HuH-7 (cell line): ENCODE measurements at regions not wholly inside any gene's neighbourhood (a gene's known extent, or its start where the extent isn't known, plus 50 kb on each side); places are given as distances from the start of the nearest gene placed in this dataset.
"Not testable (repeated sequence)": the region's sequence is repeated elsewhere in the genome, so short reads cannot be mapped to it uniquely, and the experiment has no call there.

Experiments
- DNase-seq: peaks from one replicate; pipeline ENCODE4 v3.0.0; 2011; ENCODE audit warnings: low spot score

GRCh38 chr5:74402553-74402952, 238.0 kb downstream of the ENC1 start:
- DNase-seq, result no peak

GRCh38 chr5:74401946-74402320, 238.6 kb downstream of the ENC1 start:
- no peak for DNase-seq

- no peak for DNase-seq
Observed at GRCh38 chr5:74401281-74401945, 239.1 kb downstream of the ENC1 start.

- DNase-seq, result no peak
Observed at GRCh38 chr5:74400067-74400466, 240.5 kb downstream of the ENC1 start.

GRCh38 chr5:74396913-74397622, 243.5 kb downstream of the ENC1 start:
- DNase-seq, result no peak

- DNase-seq, result peak; percentile 11
Observed at GRCh38 chr5:74394916-74395880, 245.3 kb downstream of the ENC1 start.

- DNase-seq, result peak; percentile 19
Observed at GRCh38 chr5:74394528-74394915, 246.0 kb downstream of the ENC1 start.

GRCh38 chr5:74393943-74394342, 246.6 kb downstream of the ENC1 start:
- DNase-seq, result no peak

GRCh38 chr5:74392711-74393351, 247.7 kb downstream of the ENC1 start:
- DNase-seq, result no peak

- DNase-seq, result no peak
Observed at GRCh38 chr5:74391410-74391809, 249.1 kb downstream of the ENC1 start.

- DNase-seq, result no peak
Observed at GRCh38 chr5:74390822-74391221, 249.7 kb downstream of the ENC1 start.

GRCh38 chr5:74390306-74390637, 250.3 kb downstream of the ENC1 start:
- DNase-seq, result no peak

- DNase-seq, result no peak
Observed at GRCh38 chr5:74389531-74390305, 250.8 kb downstream of the ENC1 start.

GRCh38 chr5:74388411-74388810, 252.1 kb downstream of the ENC1 start:
- DNase-seq, result not testable (repeated sequence)

- DNase-seq, result no peak
Observed at GRCh38 chr5:74386571-74387334, 253.8 kb downstream of the ENC1 start.

- DNase-seq, result no peak
Observed at GRCh38 chr5:74384851-74385250, 255.7 kb downstream of the ENC1 start.

GRCh38 chr5:74382987-74383593, 257.4 kb downstream of the ENC1 start:
- DNase-seq, result no peak

GRCh38 chr5:74382123-74382855, 258.2 kb downstream of the ENC1 start:
- DNase-seq, result no peak

GRCh38 chr5:74380193-74380592, 260.3 kb downstream of the ENC1 start:
- no peak for DNase-seq

- DNase-seq, result no peak
Observed at GRCh38 chr5:74378464-74378863, 262.1 kb downstream of the ENC1 start.
